GM19240 (cell line): ENCODE measurements at regions not wholly inside any gene's neighbourhood (a gene's known extent, or its start where the extent isn't known, plus 50 kb on each side); places are given as distances from the start of the nearest gene placed in this dataset.
A peak's percentile ranks its signal among the peaks of the same experiment; 100 is the strongest.

ENCODE experiments used
- DNase-seq: peaks from one replicate; pipeline ENCODE4 v3.0.0; 2011; ENCODE audit warnings: low spot score; ENCODE audit not compliant: insufficient read length

GRCh38 chr14:55734731-55735130, 154.7 kb downstream of the KTN1 start:
- no peak for DNase-seq

- no peak for DNase-seq
Observed at GRCh38 chr14:55739967-55740648, 160.1 kb downstream of the KTN1 start.

DNA sequence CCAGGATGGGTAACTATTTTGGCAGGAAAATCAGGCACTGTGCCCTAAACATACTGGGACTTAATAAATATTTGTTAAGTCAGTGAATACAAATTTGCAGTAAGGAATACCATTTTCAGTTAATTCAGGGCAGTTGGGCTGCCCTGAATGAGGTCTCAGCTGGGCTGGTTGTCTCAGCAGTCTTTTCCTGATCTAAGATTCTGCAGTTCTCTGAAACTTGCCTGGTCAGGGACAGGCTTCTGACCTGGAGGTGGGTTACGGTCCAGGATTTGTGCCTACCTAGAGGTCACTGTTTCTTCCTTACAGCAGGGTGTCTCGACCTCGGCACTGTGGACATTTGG, 160.6 kb downstream of the KTN1 start:
- DNase-seq, result no peak

- DNase-seq, result no peak
Observed at GRCh38 chr14:55741240-55741639, 161.2 kb downstream of the KTN1 start.

- DNase-seq, result no peak
Observed at GRCh38 chr14:55743551-55743950, 163.5 kb downstream of the KTN1 start.

DNA sequence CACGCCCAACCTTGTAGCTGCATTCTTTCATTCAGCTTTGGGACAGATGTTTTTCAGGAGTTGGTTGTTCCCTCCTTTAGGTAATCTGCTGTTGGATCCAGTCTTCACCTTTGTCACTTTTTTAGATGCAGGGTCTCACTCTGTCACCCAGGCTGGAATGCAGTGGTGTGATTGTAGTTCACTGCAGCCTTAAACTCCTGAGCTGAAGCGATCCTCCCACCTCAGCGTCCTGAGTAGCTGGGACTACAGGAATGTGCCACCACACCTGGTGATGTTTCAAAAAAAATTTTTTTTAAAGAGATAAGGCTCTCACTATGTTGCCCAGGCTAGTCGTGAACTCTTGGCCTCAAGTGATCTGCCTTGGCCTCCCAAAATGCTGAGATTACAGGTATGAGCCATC, 164.3 kb downstream of the KTN1 start:
- no peak for DNase-seq

- DNase-seq, result no peak
Observed at GRCh38 chr14:55745906-55746305, 165.9 kb downstream of the KTN1 start.

DNA sequence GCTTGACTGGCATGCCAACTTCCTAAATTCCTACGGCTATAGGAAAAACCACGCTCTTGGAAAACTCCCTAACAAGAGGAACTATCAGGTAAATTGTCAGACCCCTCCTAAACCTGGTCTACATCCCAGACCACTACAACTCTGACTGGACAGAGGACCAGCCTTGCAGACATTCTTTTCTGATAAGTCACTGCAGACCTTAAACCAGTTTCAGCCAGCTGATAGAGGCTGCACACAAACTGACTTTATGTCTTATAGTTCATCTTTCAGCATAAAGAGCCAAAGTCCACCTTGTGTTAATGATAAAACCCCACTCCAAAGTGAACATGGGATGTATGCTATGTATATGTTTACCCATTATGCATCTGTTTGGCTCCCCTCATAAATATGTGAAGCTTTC, 166.6 kb downstream of the KTN1 start:
- DNase-seq, result no peak

GRCh38 chr14:55747186-55747585, 167.2 kb downstream of the KTN1 start:
- no peak for DNase-seq

- no peak for DNase-seq
Observed at GRCh38 chr14:55749201-55749812, 169.3 kb downstream of the KTN1 start.

- DNase-seq, result no peak
Observed at GRCh38 chr14:55749946-55750345, 169.9 kb downstream of the KTN1 start.

GRCh38 chr14:55752580-55753390, 172.8 kb downstream of the KTN1 start:
- no peak for DNase-seq

DNA sequence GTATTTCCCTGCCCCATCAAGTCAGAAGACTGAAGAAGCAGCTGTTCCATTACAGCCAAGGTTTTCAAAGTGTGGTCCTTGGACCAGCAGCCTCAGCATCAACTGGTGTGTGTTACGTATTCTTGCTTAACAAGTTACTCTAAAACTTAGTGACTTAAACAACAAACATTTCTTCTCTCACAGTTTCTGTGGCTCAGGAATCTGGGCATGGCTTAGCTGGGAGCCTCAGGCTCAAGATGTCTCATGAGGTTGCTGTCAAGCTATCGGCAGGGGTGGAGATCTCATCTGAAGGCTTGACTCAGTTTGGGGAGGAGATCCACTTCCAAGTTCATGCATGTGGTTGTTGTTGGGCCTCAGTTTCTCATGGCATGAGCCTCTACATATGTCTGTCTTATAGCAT, 174.5 kb downstream of the KTN1 start:
- DNase-seq, result no peak

DNA sequence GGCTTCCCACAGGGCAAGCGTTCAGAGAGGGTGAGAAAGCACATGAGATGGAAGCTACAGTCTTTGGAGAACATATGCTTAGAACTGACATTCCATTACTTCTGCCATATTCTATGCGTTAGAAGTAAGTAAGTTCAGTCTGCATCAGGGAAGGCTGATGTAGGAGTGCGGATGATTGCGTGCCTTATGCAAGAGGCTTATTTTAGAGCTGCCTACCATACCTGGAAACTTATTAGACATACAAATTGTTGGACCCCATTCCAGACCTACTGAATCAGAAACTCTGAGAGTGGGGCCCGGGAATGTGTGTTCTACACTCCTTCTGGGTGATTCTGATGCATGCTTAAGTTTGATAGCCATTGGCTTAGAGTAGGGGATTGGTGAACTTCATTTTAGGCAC, 174.9 kb downstream of the KTN1 start:
- no peak for DNase-seq

DNA sequence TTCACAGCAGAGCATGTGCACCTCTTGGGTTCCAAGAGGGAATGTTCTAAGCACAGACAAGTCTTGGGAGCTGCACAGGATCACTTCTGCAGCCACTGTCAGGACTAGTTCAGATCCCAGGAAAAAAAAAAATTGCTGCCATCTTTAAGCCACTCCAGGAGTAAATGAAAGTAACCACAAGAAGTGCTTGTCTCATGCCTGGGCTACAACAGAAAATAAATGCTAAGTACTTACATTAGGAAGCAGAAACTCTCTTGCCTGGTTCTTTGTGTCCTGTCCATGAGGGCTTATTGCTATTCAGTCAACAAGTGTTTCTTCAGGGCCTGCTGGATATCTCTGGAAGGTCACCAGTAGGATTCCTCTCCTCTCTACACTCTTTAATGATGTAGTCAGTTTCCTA, 176.1 kb downstream of the KTN1 start:
- DNase-seq, result no peak

DNA sequence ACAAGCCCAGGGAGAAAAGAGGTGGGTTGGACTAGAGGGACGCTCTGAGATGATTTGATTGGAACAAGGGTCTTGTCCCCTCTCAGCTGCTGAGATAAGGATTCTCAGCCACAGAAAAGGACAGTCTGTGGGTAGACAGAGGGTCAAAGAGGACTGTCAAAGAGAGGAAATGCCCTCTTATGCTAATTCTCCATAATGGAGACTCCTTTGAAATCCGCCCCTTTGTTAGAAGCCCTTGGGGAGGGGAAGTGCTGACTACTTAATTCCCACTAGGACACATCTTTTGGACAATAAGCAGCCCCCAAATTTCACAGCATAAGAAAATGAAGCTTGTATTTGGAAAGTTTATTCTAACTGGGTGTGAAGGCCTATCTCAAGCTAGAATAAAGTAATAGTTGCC, 176.6 kb downstream of the KTN1 start:
- DNase-seq, result no peak

GRCh38 chr14:55758796-55759195, 178.8 kb downstream of the KTN1 start:
- DNase-seq, result no peak

DNA sequence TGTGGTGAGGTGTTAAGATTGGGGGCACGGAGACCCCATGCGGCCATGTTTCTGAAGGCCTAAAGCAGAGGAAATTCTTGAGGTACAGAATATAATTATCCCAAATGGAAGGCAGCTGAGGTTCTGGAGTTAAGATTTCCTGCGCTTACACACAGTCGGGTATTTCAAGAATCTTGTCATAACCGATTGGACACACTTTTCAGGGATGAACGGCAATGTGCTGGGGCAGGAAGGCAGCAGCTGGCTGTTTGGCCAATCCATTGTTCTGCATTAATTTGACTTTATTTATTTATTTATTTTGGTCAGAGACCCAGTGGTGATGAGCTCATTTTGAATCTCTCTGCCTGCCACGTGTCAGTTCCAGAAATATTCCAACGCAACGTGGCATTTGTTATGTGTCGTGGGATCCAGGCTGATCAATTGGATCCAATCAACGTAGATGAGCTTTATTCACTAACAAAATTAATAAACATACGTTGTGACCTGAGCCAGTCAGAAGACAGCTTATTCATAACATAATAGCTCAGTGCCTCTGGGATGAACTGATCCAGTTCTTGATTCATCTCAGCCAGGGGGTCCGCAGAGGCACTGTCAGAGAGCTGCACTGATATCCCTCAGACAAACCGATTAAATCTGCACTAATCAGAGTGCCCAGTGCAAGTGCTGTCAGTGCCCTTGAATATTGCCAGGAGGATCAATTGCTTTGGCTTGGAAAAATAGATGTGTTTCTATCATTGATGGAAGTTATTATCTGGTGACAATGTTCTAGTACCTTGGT, 181.0 kb downstream of the KTN1 start:
- no peak for DNase-seq

DNA sequence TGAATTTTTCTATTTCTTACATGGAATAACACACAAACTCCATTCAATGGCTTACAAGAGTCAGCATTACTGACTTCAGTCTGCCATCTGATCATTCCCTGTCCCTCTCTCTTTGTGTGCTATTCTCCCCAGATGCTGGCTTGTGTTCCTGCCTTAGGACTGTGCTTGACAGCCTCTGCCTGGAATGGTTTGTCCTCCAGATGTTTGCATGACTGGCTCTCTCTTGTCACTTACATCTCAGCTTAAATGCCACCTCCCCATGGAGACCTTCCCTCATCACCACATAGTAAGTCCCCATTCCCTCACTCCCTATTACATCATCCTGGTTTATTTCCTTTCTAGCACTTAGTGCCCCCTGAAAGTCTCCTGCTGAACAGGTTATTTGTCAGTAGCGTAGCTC, 181.6 kb downstream of the KTN1 start:
- DNase-seq, result no peak

DNA sequence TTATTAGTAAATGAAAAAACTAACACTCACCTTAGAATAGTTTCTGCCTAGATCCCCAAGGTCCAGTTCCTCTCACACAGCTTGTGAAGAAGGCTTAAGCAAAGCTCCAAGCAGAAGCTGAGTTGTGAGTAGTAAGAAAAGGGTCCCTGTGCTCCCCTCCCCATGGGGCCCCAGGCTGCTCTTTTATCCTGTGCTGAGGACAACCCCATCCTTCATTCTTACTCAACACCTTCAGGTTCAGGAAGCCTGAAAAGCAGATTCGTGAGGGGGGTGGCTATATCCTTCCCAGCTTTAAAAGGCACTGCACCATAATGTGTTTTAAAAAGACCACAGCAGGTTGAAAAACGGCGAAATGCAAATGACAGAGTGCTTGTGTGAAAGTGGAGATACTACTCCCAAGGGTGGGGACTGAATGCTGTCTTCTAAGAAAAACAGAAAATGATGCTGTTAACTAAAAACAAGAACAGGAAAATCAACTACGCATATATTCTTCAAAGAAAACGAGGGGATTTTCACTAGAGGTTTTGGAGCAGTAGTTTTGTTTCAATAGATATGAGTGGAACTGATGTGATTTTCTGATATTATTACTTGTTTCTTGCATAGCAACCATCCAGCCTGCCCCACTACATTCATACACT, 182.7 kb downstream of the KTN1 start:
- peak; percentile 12 for DNase-seq

GRCh38 chr14:55764784-55765183, 184.8 kb downstream of the KTN1 start:
- no peak for DNase-seq
